ENCODE measurements at regions not wholly inside any gene's neighbourhood (a gene's known extent, or its start where the extent isn't known, plus 50 kb on each side); places are given as distances from the start of the nearest gene placed in this dataset.

GRCh38 chr6:144345451-144345850 is 60.3 kb downstream of the UTRN start:
- TF ChIP-seq, protein P1, sequence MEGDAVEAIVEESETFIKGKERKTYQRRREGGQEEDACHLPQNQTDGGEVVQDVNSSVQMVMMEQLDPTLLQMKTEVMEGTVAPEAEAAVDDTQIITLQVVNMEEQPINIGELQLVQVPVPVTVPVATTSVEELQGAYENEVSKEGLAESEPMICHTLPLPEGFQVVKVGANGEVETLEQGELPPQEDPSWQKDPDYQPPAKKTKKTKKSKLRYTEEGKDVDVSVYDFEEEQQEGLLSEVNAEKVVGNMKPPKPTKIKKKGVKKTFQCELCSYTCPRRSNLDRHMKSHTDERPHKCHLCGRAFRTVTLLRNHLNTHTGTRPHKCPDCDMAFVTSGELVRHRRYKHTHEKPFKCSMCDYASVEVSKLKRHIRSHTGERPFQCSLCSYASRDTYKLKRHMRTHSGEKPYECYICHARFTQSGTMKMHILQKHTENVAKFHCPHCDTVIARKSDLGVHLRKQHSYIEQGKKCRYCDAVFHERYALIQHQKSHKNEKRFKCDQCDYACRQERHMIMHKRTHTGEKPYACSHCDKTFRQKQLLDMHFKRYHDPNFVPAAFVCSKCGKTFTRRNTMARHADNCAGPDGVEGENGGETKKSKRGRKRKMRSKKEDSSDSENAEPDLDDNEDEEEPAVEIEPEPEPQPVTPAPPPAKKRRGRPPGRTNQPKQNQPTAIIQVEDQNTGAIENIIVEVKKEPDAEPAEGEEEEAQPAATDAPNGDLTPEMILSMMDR (IDR thresholded peaks at IDR 0.05) = no peak
- TF ChIP-seq EZH2 (IDR thresholded peaks at IDR 0.05; ENCODE audit: borderline replicate concordance, insufficient read depth, low read depth, low read length, poor library complexity, severe bottlenecking) = no peak
